ENCODE measurements at regions not wholly inside any gene's neighbourhood (a gene's known extent, or its start where the extent isn't known, plus 50 kb on each side); places are given as distances from the start of the nearest gene placed in this dataset.

DNA sequence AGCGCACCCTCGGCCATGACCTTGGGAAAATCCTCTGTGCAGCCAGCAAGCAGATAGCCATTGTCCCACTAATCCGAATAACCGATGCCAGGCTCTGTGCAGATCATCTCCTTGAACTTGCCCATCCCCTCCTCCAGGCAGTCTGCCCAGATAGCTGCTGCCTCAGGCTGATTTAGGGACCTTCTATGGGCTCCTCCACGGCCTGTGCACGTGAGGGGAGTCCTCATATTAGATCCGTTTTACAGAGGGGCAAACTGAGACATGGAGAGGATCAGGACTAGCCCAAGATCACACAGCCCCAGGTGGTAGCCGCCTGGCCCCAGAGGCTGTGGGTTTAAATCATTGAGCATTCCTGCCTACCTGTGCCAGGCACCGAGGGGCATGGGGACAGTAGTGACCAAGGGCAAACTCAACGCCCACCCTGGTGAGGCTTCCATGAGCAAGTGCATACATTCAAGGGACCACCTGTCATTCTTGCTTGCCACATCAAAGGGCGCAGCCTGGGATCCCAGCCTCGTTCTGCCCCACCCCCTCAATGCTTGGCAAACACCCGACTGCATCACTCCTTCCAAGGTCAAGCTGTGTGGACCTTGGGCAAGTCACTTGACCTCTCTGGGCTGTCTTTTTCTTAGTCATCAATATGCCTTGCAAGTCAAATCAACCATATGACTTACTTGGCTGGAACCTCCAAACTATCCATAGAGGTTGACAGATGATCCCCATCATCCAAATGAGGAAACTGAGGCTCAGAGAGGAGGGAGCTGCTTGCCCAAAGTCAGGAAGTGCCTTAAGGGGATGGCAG, 131.6 kb downstream of the MN1 start (continued):
- TF ChIP-seq, protein P1, sequence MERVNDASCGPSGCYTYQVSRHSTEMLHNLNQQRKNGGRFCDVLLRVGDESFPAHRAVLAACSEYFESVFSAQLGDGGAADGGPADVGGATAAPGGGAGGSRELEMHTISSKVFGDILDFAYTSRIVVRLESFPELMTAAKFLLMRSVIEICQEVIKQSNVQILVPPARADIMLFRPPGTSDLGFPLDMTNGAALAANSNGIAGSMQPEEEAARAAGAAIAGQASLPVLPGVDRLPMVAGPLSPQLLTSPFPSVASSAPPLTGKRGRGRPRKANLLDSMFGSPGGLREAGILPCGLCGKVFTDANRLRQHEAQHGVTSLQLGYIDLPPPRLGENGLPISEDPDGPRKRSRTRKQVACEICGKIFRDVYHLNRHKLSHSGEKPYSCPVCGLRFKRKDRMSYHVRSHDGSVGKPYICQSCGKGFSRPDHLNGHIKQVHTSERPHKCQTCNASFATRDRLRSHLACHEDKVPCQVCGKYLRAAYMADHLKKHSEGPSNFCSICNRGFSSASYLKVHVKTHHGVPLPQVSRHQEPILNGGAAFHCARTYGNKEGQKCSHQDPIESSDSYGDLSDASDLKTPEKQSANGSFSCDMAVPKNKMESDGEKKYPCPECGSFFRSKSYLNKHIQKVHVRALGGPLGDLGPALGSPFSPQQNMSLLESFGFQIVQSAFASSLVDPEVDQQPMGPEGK (CRISPR knock-in tag; IDR thresholded peaks at IDR 0.05; ENCODE audit: borderline replicate concordance), result no peak
- TF ChIP-seq, protein P2, sequence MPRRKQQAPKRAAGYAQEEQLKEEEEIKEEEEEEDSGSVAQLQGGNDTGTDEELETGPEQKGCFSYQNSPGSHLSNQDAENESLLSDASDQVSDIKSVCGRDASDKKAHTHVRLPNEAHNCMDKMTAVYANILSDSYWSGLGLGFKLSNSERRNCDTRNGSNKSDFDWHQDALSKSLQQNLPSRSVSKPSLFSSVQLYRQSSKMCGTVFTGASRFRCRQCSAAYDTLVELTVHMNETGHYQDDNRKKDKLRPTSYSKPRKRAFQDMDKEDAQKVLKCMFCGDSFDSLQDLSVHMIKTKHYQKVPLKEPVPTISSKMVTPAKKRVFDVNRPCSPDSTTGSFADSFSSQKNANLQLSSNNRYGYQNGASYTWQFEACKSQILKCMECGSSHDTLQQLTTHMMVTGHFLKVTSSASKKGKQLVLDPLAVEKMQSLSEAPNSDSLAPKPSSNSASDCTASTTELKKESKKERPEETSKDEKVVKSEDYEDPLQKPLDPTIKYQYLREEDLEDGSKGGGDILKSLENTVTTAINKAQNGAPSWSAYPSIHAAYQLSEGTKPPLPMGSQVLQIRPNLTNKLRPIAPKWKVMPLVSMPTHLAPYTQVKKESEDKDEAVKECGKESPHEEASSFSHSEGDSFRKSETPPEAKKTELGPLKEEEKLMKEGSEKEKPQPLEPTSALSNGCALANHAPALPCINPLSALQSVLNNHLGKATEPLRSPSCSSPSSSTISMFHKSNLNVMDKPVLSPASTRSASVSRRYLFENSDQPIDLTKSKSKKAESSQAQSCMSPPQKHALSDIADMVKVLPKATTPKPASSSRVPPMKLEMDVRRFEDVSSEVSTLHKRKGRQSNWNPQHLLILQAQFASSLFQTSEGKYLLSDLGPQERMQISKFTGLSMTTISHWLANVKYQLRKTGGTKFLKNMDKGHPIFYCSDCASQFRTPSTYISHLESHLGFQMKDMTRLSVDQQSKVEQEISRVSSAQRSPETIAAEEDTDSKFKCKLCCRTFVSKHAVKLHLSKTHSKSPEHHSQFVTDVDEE (CRISPR knock-in tag; IDR thresholded peaks at IDR 0.05), result no peak
- TF ChIP-seq GLIS3 (CRISPR knock-in tag; IDR thresholded peaks at IDR 0.05), result no peak
- no peak for TF ChIP-seq ZFP30 (CRISPR knock-in tag; IDR thresholded peaks at IDR 0.05)
- TF ChIP-seq PPARA (CRISPR knock-in tag; IDR thresholded peaks at IDR 0.05; ENCODE audit: borderline replicate concordance), result no peak
- no peak for TF ChIP-seq ZNF8 (CRISPR knock-in tag; IDR thresholded peaks at IDR 0.05)
- no peak for TF ChIP-seq ZC3H10 (CRISPR knock-in tag; IDR thresholded peaks at IDR 0.05)

DNA sequence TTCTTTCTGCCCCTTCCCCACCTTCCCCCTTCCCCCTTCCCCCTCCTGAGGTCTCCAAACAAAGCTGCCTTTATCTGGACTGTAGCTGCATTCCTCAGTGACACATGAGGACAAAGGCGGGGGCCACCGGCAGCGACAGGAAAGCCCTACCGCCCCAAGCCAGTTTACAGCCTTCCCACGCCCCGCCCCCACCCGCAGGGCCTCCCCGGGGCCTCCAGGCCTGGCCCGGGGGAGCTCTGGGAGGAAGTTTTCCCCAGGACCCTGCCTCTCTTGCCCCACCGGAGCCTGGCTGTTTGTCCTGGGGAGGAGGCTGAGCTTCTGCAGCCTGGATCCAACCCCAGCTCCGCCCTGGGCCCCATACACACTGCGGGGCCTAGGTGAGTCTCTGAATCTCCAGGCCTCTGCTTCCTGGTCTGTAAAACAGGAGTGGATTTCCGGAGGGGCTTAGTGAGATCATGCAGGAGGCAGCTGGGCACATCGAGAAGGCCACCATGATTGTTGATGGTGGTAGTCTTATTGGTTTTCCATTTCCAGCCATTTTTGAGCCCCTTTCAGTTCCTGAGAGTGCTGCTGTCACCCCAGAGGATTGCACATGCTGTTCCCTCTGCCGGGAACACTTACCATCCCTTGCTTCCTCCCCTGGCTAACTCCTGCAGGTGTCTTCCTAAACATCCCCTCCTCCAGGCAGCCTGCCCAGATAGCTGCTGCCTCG, 130.7 kb downstream of the MN1 start:
- no peak for ATAC-seq
- TF ChIP-seq RARB (CRISPR knock-in tag; IDR thresholded peaks at IDR 0.05) (no peak), OSR1 (CRISPR knock-in tag; IDR thresholded peaks at IDR 0.05) (no peak), ESRRG (CRISPR knock-in tag; IDR thresholded peaks at IDR 0.05) (no peak), ZFP30 (CRISPR knock-in tag; IDR thresholded peaks at IDR 0.05) (no peak), ZNF8 (CRISPR knock-in tag; IDR thresholded peaks at IDR 0.05) (no peak), ZC3H10 (CRISPR knock-in tag; IDR thresholded peaks at IDR 0.05) (no peak), GLIS3 (CRISPR knock-in tag; IDR thresholded peaks at IDR 0.05) (no peak), TOX (CRISPR knock-in tag; IDR thresholded peaks at IDR 0.05; ENCODE audit: borderline replicate concordance) (no peak), PPARA (CRISPR knock-in tag; IDR thresholded peaks at IDR 0.05; ENCODE audit: borderline replicate concordance) (no peak)
- TF ChIP-seq, protein P1 (CRISPR knock-in tag; IDR thresholded peaks at IDR 0.05; ENCODE audit: borderline replicate concordance), result no peak
- TF ChIP-seq, protein P2 (CRISPR knock-in tag; IDR thresholded peaks at IDR 0.05), result no peak

DNA sequence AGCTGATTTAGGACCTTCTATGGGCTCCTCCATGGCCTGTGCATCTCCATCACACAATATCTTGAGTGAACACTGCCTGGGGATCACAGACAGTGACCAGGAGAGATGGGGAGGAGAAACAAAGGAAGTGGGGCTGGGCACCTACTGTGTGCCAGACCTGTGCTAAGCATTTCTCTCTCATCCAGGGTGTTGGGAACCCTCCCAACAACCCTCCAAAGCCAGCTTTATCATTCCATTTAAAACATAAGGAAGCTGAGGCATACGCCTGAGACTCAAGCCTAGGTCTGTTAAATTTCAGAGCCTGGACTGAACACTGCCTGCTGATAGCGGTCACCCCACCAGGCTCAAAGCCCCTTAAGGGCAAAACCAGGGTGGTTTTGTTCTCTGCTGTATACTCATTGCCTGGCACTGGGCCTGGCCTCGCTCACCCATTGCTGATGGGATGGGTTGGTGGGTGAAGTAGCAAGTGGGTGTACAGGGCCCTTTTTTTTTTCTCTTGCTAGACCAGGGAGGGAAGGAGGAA, 130.1 kb downstream of the MN1 start:
- no peak for ATAC-seq
- TF ChIP-seq RARB (CRISPR knock-in tag; IDR thresholded peaks at IDR 0.05) (no peak), TOX (CRISPR knock-in tag; IDR thresholded peaks at IDR 0.05; ENCODE audit: borderline replicate concordance) (no peak), ZC3H10 (CRISPR knock-in tag; IDR thresholded peaks at IDR 0.05) (no peak), ZNF565 (CRISPR knock-in tag; conservative IDR thresholded peaks at IDR 0.05; ENCODE audit: low read depth) (no peak), ESRRG (CRISPR knock-in tag; IDR thresholded peaks at IDR 0.05) (no peak), ARNTL (CRISPR knock-in tag; IDR thresholded peaks at IDR 0.05; ENCODE audit: borderline replicate concordance, low read depth) (no peak), ISL1 (CRISPR knock-in tag; IDR thresholded peaks at IDR 0.05) (no peak), TCF4 (CRISPR knock-in tag; IDR thresholded peaks at IDR 0.05; ENCODE audit: borderline replicate concordance) (no peak), ZNF8 (CRISPR knock-in tag; IDR thresholded peaks at IDR 0.05) (no peak), OSR1 (CRISPR knock-in tag; IDR thresholded peaks at IDR 0.05) (no peak), PPARA (CRISPR knock-in tag; IDR thresholded peaks at IDR 0.05; ENCODE audit: borderline replicate concordance) (no peak), ZFP30 (CRISPR knock-in tag; IDR thresholded peaks at IDR 0.05) (no peak), ZNF70 (CRISPR knock-in tag; IDR thresholded peaks at IDR 0.05) (no peak)
- TF ChIP-seq, protein P3, sequence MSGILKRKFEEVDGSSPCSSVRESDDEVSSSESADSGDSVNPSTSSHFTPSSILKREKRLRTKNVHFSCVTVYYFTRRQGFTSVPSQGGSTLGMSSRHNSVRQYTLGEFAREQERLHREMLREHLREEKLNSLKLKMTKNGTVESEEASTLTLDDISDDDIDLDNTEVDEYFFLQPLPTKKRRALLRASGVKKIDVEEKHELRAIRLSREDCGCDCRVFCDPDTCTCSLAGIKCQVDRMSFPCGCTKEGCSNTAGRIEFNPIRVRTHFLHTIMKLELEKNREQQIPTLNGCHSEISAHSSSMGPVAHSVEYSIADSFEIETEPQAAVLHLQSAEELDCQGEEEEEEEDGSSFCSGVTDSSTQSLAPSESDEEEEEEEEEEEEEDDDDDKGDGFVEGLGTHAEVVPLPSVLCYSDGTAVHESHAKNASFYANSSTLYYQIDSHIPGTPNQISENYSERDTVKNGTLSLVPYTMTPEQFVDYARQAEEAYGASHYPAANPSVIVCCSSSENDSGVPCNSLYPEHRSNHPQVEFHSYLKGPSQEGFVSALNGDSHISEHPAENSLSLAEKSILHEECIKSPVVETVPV (CRISPR knock-in tag; IDR thresholded peaks at IDR 0.05), result no peak
- TF ChIP-seq, protein P2 (CRISPR knock-in tag; IDR thresholded peaks at IDR 0.05), result no peak
